ENCODE measurements at regions not wholly inside any gene's neighbourhood (a gene's known extent, or its start where the extent isn't known, plus 50 kb on each side); places are given as distances from the start of the nearest gene placed in this dataset.

- no peak for DNase-seq (ENCODE audit: low spot score)
Observed at GRCh38 chr16:82567175-82567574, 59.6 kb upstream of the CDH13 start.

GRCh38 chr16:82563401-82563800, 63.4 kb upstream of the CDH13 start:
- DNase-seq (ENCODE audit: low spot score) = no peak

GRCh38 chr16:82562183-82562683, 64.5 kb upstream of the CDH13 start:
- no peak for DNase-seq (ENCODE audit: low spot score)

GRCh38 chr16:82560805-82561325, 65.9 kb upstream of the CDH13 start:
- no peak for DNase-seq (ENCODE audit: low spot score)

GRCh38 chr16:82544378-82545160, 82.2 kb upstream of the CDH13 start:
- no peak for DNase-seq (ENCODE audit: low spot score)

GRCh38 chr16:82542714-82543113, 84.1 kb upstream of the CDH13 start:
- no peak for DNase-seq (ENCODE audit: low spot score)

GRCh38 chr16:82541103-82541502, 85.7 kb upstream of the CDH13 start:
- no peak for DNase-seq (ENCODE audit: low spot score)

- DNase-seq (ENCODE audit: low spot score) = no peak
Observed at GRCh38 chr16:82535764-82536163, 91.0 kb upstream of the CDH13 start.

GRCh38 chr16:82535262-82535661, 91.5 kb upstream of the CDH13 start:
- DNase-seq (ENCODE audit: low spot score) = no peak

- no peak for DNase-seq (ENCODE audit: low spot score)
Observed at GRCh38 chr16:82533189-82533588, 93.6 kb upstream of the CDH13 start.

GRCh38 chr16:82530883-82531282, 95.9 kb upstream of the CDH13 start:
- DNase-seq (ENCODE audit: low spot score) = no peak

- DNase-seq (ENCODE audit: low spot score) = no peak
Observed at GRCh38 chr16:82527101-82527500, 99.7 kb upstream of the CDH13 start.

GRCh38 chr16:82524976-82525375, 101.8 kb upstream of the CDH13 start:
- no peak for DNase-seq (ENCODE audit: low spot score)

GRCh38 chr16:82523815-82524214, 103.0 kb upstream of the CDH13 start:
- DNase-seq (ENCODE audit: low spot score) = no peak

GRCh38 chr16:82522026-82522425, 104.7 kb upstream of the CDH13 start:
- no peak for DNase-seq (ENCODE audit: low spot score)

GRCh38 chr16:82518811-82519210, 108.0 kb upstream of the CDH13 start:
- no peak for DNase-seq (ENCODE audit: low spot score)

GRCh38 chr16:82514262-82514661, 112.5 kb upstream of the CDH13 start:
- no peak for DNase-seq (ENCODE audit: low spot score)

- no peak for DNase-seq (ENCODE audit: low spot score)
Observed at GRCh38 chr16:82510789-82511305, 115.9 kb upstream of the CDH13 start.

- DNase-seq (ENCODE audit: low spot score) = peak; percentile 9
Observed at GRCh38 chr16:82509691-82510430, 116.9 kb upstream of the CDH13 start.

GRCh38 chr16:82506692-82507670, 119.8 kb upstream of the CDH13 start:
- no peak for DNase-seq (ENCODE audit: low spot score)

- DNase-seq (ENCODE audit: low spot score) = peak; percentile 60
Observed at GRCh38 chr16:82504836-82505235, 121.9 kb upstream of the CDH13 start.
